Gastrocnemius medialis (tissue), 4 donors: ENCODE measurements at regions not wholly inside any gene's neighbourhood (a gene's known extent, or its start where the extent isn't known, plus 50 kb on each side); places are given as distances from the start of the nearest gene placed in this dataset.
A peak's percentile ranks its signal among the peaks of the same experiment; 100 is the strongest.

Experiments
- ATAC-seq, 2 donors: fragments of 150-250 bp; one replicate each; pipeline ENCODE4 v1.9.1; 2016
- DNase-seq, 2 donors: peaks; one replicate each; pipeline ENCODE4 v3.0.0-alpha.2; 2019
- H3K27ac ChIP-seq, 4 donors: fragments of 200-600 bp; sonication (generic); 1 replicate in 1 of 4; 2 replicates in 3 of 4; pipeline ENCODE4 v1.5.1; 2016 to 2018; ENCODE audit warnings: mild to moderate bottlenecking in 2 of 4, moderate library complexity in 1 of 4
- H3K27me3 ChIP-seq, 3 donors: fragments of 200-600 bp; sonication (generic) in 2 of 3; 1 replicate in 1 of 3; 2 replicates in 2 of 3; pipeline versions ENCODE4 v1.5.1 to v1.6.0; 2016 to 2019; ENCODE audit warnings: mild to moderate bottlenecking in 1 of 3, moderate library complexity in 1 of 3
- H3K36me3 ChIP-seq, 2 donors: fragments of 200-600 bp; sonication (generic) in 1 of 2; one replicate each; pipeline ENCODE4 v1.5.1; 2017 to 2018
- H3K4me1 ChIP-seq, 2 donors: fragments of 200-600 bp; sonication (generic) in 1 of 2; one replicate each; pipeline ENCODE4 v1.5.1; 2016 to 2017; ENCODE audit warnings: mild to moderate bottlenecking in 2 of 2
- H3K4me3 ChIP-seq, 4 donors: fragments of 200-600 bp; sonication (generic) in 3 of 4; 1 replicate in 1 of 4; 2 replicates in 3 of 4; pipeline ENCODE4 v1.5.1; 2016 to 2019; ENCODE audit warnings: mild to moderate bottlenecking in 2 of 4
- H3K9me3 ChIP-seq, 3 donors: fragments of 200-600 bp; sonication (generic) in 2 of 3; 1 replicate in 1 of 3; 2 replicates in 2 of 3; pipeline ENCODE4 v1.5.1; 2016 to 2019
- CTCF ChIP-seq, 5 experiments: fragments of 450-650 bp in 3 of 5; fragments of 200-600 bp in 2 of 5; sonication (generic) in 2 of 5; IDR thresholded peaks in 4 of 5; conservative IDR thresholded peaks in 1 of 5; 1 replicate in 4 of 5; 2 replicates in 1 of 5; pipeline ENCODE4 v1.5.1; 2016 to 2019; ENCODE audit warnings: antibody characterized with exemption in 5 of 5, mild to moderate bottlenecking in 3 of 5, moderate library complexity in 3 of 5
- POLR2A ChIP-seq, 2 donors: fragments of 450-650 bp; IDR thresholded peaks; one replicate each; pipeline ENCODE4 v1.6.1; 2017; ENCODE audit warnings: antibody characterized with exemption in 2 of 2, mild to moderate bottlenecking in 2 of 2, moderate library complexity in 2 of 2
- in situ Hi-C, 4 donors: fragments of 200-750 bp; cut with MboI; loops; one replicate each; pipeline versions ENCODE4 v1.15.0 to v1.8.0; 2017; ENCODE audit warnings: low sequenced_read_pairs in 4 of 4
- intact Hi-C: fragments of 100-400 bp; cut with DNase I; formaldehyde crosslinking; loops from one replicate; pipeline ENCODE4 v1.15.1; 2023; ENCODE audit warnings: low total_unique reads

GRCh38 chr3:193983846-193984818 lies 151.8 kb upstream of the HES1 start:
- H3K36me3 ChIP-seq: no peaks in the 10 kb centered on the region
- no peaks in the 10 kb centered on the region for H3K27me3 ChIP-seq
- no peak for DNase-seq
- intact Hi-C loops (loop anchor here (5.0 kb wide), 2 partner anchors 153 to 392 kb away; partner anchors contain the start of genes HES1 and OPA1), in situ Hi-C loops (loop anchor here in 2 of 4 donors (25.0 kb wide), 2 partner anchors 153 to 197 kb away; partner anchors contain the start of gene HES1 (in 1 of the 2))
- peak overlapping the region in 3 of 4 donors; percentile 23 to 53 (median 33) for H3K27ac ChIP-seq
- H3K4me3 ChIP-seq: no peak overlapping the region
- no peaks in the 10 kb centered on the region for H3K9me3 ChIP-seq
- TF ChIP-seq POLR2A (IDR thresholded peaks at IDR 0.05) (no peak), CTCF (IDR thresholded peaks at IDR 0.05 in 4 of 5, conservative IDR thresholded peaks at IDR 0.05 in 1 of 5) (no peak)
- H3K4me1 ChIP-seq: peaks cover 9 to 41% of the 10 kb centered on the region in 2 donors
- peak in 1 of 2 donors; percentile 29 for ATAC-seq

GRCh38 chr3:193984876-193985275 lies 151.1 kb upstream of the HES1 start:
- in situ Hi-C loops: loop anchor here in 2 of 4 donors (25.0 kb wide), 2 partner anchors 152 to 198 kb away; partner anchors contain the start of gene HES1 (in 1 of the 2)
- ATAC-seq (no peak), DNase-seq (no peak)
- peak overlapping the region in 1 of 4 donors; percentile 53 for H3K27ac ChIP-seq
- no peaks in the 10 kb centered on the region for H3K9me3 ChIP-seq
- H3K4me3 ChIP-seq: no peak overlapping the region
- no peaks in the 10 kb centered on the region for H3K27me3 ChIP-seq
- peaks cover 9 to 41% of the 10 kb centered on the region in 2 donors for H3K4me1 ChIP-seq
- no peak for TF ChIP-seq CTCF (IDR thresholded peaks at IDR 0.05 in 4 of 5, conservative IDR thresholded peaks at IDR 0.05 in 1 of 5)
- no peak for TF ChIP-seq POLR2A (IDR thresholded peaks at IDR 0.05)
- intact Hi-C loops: loop anchor here (5.0 kb wide), 2 partner anchors 152 to 393 kb away; partner anchors contain the start of genes HES1 and OPA1
- no peaks in the 10 kb centered on the region for H3K36me3 ChIP-seq

- Histone ChIP-seq H3K36me3 (no peaks in the 10 kb centered on the region), H3K27ac (no peak overlapping the region), H3K4me1 (peaks cover 8 to 33% of the 10 kb centered on the region in 2 donors), H3K4me3 (no peak overlapping the region), H3K27me3 (no peaks in the 10 kb centered on the region), H3K9me3 (no peaks in the 10 kb centered on the region)
- no peak for ATAC-seq
- DNase-seq: no peak
- in situ Hi-C loops: loop anchor here in 2 of 4 donors (25.0 kb wide), 2 partner anchors 150 to 200 kb away; partner anchors contain the start of gene HES1 (in 1 of the 2)
- intact Hi-C loops: no loop called here
- TF ChIP-seq CTCF (IDR thresholded peaks at IDR 0.05 in 4 of 5, conservative IDR thresholded peaks at IDR 0.05 in 1 of 5): no peak
- TF ChIP-seq POLR2A (IDR thresholded peaks at IDR 0.05): no peak
These were observed 148.8 kb upstream of the HES1 start for GRCh38 chr3:193987186-193987585.

GRCh38 chr3:193989186-193989585 lies 146.8 kb upstream of the HES1 start:
- intact Hi-C loops (no loop called here), in situ Hi-C loops (loop anchor here in 2 of 4 donors (25.0 kb wide), 2 partner anchors 148 to 202 kb away; partner anchors contain the start of gene HES1 (in 1 of the 2))
- Histone ChIP-seq H3K4me3 (no peak overlapping the region), H3K27me3 (no peaks in the 10 kb centered on the region), H3K36me3 (no peaks in the 10 kb centered on the region), H3K27ac (no peak overlapping the region), H3K9me3 (no peaks in the 10 kb centered on the region), H3K4me1 (peaks cover 0 to 14% of the 10 kb centered on the region in 2 donors)
- no peak for ATAC-seq
- TF ChIP-seq POLR2A (IDR thresholded peaks at IDR 0.05): no peak
- no peak for TF ChIP-seq CTCF (IDR thresholded peaks at IDR 0.05 in 4 of 5, conservative IDR thresholded peaks at IDR 0.05 in 1 of 5)
- no peak for DNase-seq
